ENCODE measurements at regions not wholly inside any gene's neighbourhood (a gene's known extent, or its start where the extent isn't known, plus 50 kb on each side); places are given as distances from the start of the nearest gene placed in this dataset.
A peak's percentile ranks its signal among the peaks of the same experiment; 100 is the strongest.

DNA sequence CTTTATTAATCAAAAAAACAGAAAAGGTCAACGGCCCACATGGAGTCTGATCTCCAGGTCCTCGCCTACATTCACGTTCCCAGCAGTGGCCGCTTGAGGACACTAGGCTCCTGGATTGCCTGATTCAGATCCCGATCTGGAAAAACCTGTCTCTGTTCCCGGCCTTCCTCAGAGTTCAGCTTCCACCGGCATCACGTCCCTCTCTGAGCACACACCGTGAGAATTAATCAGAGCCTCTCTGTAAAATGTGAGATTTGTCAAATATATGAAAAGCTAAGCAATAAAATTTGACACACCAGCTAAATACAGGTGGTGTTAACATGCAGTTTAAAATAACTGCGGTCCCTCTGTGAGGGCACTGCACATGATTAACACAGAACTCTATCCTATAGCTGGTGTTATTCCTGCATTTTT lies 122.8 kb upstream of the COL21A1 start:
- H3K27ac ChIP-seq: peak overlapping the region; percentile 82
- TF ChIP-seq EP300 (IDR thresholded peaks at IDR 0.05): no peak
- no peak for TF ChIP-seq POLR2A (IDR thresholded peaks at IDR 0.05)
- TF ChIP-seq, protein P1, sequence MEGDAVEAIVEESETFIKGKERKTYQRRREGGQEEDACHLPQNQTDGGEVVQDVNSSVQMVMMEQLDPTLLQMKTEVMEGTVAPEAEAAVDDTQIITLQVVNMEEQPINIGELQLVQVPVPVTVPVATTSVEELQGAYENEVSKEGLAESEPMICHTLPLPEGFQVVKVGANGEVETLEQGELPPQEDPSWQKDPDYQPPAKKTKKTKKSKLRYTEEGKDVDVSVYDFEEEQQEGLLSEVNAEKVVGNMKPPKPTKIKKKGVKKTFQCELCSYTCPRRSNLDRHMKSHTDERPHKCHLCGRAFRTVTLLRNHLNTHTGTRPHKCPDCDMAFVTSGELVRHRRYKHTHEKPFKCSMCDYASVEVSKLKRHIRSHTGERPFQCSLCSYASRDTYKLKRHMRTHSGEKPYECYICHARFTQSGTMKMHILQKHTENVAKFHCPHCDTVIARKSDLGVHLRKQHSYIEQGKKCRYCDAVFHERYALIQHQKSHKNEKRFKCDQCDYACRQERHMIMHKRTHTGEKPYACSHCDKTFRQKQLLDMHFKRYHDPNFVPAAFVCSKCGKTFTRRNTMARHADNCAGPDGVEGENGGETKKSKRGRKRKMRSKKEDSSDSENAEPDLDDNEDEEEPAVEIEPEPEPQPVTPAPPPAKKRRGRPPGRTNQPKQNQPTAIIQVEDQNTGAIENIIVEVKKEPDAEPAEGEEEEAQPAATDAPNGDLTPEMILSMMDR (IDR thresholded peaks at IDR 0.05): peak; percentile 44 to 63
- no peak for TF ChIP-seq POLR2AphosphoS5 (IDR thresholded peaks at IDR 0.05)
- no peaks in the 10 kb centered on the region for H3K9me3 ChIP-seq
- no peaks in the 10 kb centered on the region for H3K36me3 ChIP-seq
- 24% methylated on average over 10 of the region's 10 CpGs for WGBS
- no peaks in the 10 kb centered on the region for H3K27me3 ChIP-seq
- DNase-seq (ENCODE audit: low spot score in 2 of 2): peak in 1 of 2 donors; percentile 86
- peaks cover 58% of the 10 kb centered on the region for H3K4me1 ChIP-seq
- H3K4me3 ChIP-seq: no peak overlapping the region

DNA sequence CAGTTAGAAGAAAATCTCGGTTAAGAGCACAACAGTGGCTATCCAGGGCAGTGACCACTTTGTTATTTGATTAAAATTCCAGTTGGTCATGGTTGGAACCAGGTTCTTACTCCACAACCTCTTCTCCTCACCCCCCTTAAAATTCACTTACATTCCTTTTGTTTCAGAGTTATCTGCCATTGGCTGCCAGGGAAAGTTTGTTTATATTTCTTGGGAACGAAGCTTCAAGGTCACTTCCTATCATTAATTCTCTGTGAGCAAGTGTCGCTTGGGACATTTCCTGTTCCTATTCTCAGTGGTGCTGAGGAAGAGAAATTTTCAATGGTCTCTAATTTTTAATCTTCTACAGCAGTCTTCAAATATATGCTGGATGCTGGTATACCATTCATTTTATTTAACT lies 121.1 kb upstream of the COL21A1 start:
- Histone ChIP-seq H3K4me1 (peaks cover 57% of the 10 kb centered on the region), H3K4me3 (no peak overlapping the region), H3K27me3 (no peaks in the 10 kb centered on the region), H3K27ac (no peak overlapping the region), H3K9me3 (no peaks in the 10 kb centered on the region), H3K36me3 (no peaks in the 10 kb centered on the region)
- WGBS: 80% methylated on average over 3 of the region's 3 CpGs
- TF ChIP-seq POLR2A (IDR thresholded peaks at IDR 0.05): no peak
- DNase-seq (ENCODE audit: low spot score in 2 of 2): no peak

DNA sequence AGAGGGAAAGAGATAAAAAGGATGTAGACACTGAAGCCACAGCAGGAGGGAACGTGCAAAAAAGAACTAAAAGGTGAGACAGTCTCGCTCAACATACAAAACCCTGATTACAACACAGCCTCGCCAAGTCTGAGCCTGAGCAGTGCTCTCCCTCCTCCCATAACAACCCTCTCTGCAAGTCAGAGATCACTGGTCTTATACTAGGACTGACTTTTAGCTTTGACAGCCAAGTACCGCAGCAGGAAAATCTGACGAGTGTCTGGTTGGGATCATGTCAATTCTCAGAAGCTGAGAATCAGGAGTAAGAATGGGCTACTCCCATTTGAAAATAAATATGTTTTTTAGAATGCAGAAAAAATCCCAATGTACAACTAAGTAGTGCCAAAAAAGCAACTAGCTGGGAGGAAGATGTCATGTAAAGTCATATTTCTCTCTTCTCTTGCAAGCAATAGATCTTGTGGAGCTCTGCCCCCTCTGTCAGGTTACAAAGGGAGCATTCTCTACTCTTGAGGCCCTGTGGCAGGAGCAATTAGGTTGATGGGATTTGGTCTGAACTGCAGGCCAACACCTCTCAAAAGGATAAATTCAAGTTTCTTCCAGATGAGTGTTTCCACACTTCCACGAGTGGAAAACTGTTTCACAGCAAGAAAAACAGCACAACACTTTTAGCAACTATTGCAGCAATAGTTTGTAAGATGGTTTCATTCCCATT lies 118.9 kb upstream of the COL21A1 start:
- Histone ChIP-seq H3K27me3 (no peaks in the 10 kb centered on the region), H3K36me3 (no peaks in the 10 kb centered on the region), H3K27ac (no peak overlapping the region), H3K4me3 (no peak overlapping the region), H3K4me1 (peaks cover 40% of the 10 kb centered on the region), H3K9me3 (no peaks in the 10 kb centered on the region)
- 56% methylated on average over 6 of the region's 6 CpGs for WGBS
- no peak for DNase-seq (ENCODE audit: low spot score in 2 of 2)
- TF ChIP-seq, protein P1 (IDR thresholded peaks at IDR 0.05): no peak
- TF ChIP-seq POLR2AphosphoS5 (IDR thresholded peaks at IDR 0.05): no peak
- TF ChIP-seq EP300 (IDR thresholded peaks at IDR 0.05): no peak
- TF ChIP-seq POLR2A (IDR thresholded peaks at IDR 0.05): no peak

DNA sequence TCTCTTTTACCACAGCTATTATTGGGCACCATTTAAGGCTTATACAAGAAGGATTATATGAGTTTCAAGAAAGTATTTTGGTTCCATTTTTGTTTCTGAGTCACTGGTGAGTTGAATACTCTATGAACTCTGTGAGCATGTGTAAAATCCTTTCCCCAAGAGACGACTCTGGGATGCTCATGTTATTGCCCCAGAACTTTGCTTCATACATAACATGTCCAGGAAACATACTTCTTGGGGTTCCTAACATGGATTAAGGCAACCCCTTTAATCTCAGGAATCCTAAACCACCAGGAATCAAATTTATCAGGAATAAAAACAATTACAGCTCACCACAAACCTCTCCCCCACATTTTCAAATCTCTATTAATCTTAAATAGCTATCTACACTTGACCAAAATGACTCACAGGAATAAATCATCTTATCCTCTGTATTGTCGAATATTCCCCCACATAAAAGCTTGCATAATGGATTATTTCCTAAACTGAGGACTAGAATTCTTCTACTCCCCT lies 117.5 kb upstream of the COL21A1 start:
- no peak for DNase-seq (ENCODE audit: low spot score in 2 of 2)

DNA sequence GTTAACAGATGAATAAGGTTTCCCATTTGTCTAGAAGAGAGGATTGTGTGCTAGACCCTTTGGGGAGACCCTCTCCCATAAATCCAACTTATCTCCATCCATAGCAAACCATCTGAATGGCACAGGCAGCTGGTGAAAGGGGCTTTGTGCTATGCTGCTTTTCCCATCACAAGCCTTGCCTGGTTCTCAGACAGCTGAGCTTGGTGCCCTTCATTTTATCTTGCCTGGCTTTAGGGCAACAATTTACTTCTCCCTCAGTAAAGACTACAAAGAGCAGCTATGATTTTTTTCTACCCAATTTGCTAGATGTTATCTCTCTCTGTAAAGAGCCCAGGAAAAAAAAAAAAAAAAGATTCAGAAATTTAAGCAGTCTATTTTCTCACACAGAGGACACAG lies 117.0 kb upstream of the COL21A1 start:
- Histone ChIP-seq H3K4me1 (peaks cover 23% of the 10 kb centered on the region), H3K27ac (no peak overlapping the region), H3K36me3 (no peaks in the 10 kb centered on the region), H3K27me3 (no peaks in the 10 kb centered on the region), H3K9me3 (no peaks in the 10 kb centered on the region), H3K4me3 (no peak overlapping the region)
- no peak for DNase-seq (ENCODE audit: low spot score in 2 of 2)
- TF ChIP-seq EP300 (IDR thresholded peaks at IDR 0.05) (no peak), POLR2A (IDR thresholded peaks at IDR 0.05) (no peak), POLR2AphosphoS5 (IDR thresholded peaks at IDR 0.05) (no peak)
- TF ChIP-seq, protein P1 (IDR thresholded peaks at IDR 0.05): no peak

More for the DNA sequence above, 117.5 kb upstream of the COL21A1 start:
- no peaks in the 10 kb centered on the region for H3K36me3 ChIP-seq
- 45% methylated on average over 2 of the region's 2 CpGs for WGBS
- peaks cover 27% of the 10 kb centered on the region for H3K4me1 ChIP-seq
- H3K27me3 ChIP-seq: no peaks in the 10 kb centered on the region
- H3K9me3 ChIP-seq: no peaks in the 10 kb centered on the region
- no peak overlapping the region for H3K27ac ChIP-seq
- TF ChIP-seq, protein P1 (IDR thresholded peaks at IDR 0.05): no peak
- TF ChIP-seq POLR2A (IDR thresholded peaks at IDR 0.05) (no peak), POLR2AphosphoS5 (IDR thresholded peaks at IDR 0.05) (no peak)
- H3K4me3 ChIP-seq: no peak overlapping the region

Data from suprapubic skin (tissue), 4 donors.